ENCODE measurements at regions not wholly inside any gene's neighbourhood (a gene's known extent, or its start where the extent isn't known, plus 50 kb on each side); places are given as distances from the start of the nearest gene placed in this dataset.

GRCh38 chr1:22320587-22321344 is 130.9 kb upstream of the ZBTB40 start:
- no TSS peak for BruUV-seq (replicated peaks)
- H4K20me1 ChIP-seq (ENCODE audit: insufficient read depth, low read length), result no peaks in the 10 kb centered on the region; the same call in 1 of the 2 replicates
- peaks cover 2 to 47% of the 10 kb centered on the region in 2 experiments; a peak in 3 of 5 replicates for H3K27me3 ChIP-seq (ENCODE audit: control insufficient read depth in 1 of 2, insufficient read depth in 2 of 2, low read length in 2 of 2)
- 13% methylated on average over 6 of the region's 9 CpGs for WGBS (ENCODE audit: low lambda C conversion rate)
- no peak overlapping the region for H3K9ac ChIP-seq (ENCODE audit: insufficient read depth, low read depth, low read length)
- ChIA-PET CTCF (ENCODE audit: low intra/inter-chr PET ratio, low total read pairs) (no interaction called here), POLR2A (no interaction called here)
- TF ChIP-seq MTF2 (CRISPR knock-in tag; IDR thresholded peaks at IDR 0.05; ENCODE audit: borderline replicate concordance) (no peak), TP53 (CRISPR knock-in tag; conservative IDR thresholded peaks at IDR 0.05) (no peak)
- H3K4me1 ChIP-seq (ENCODE audit: insufficient read depth, low read length), result no peaks in the 10 kb centered on the region
- H3K4me3 ChIP-seq (replicated peaks in 1 of 3; ENCODE audit: insufficient read depth in 1 of 3, low read depth in 2 of 3, low read length in 3 of 3), result no peak overlapping the region
- DNase-seq (ENCODE audit: low spot score) (no peak), FAIRE-seq (no peak), ATAC-seq (no peak)
- no peak overlapping the region for H3K4me2 ChIP-seq (ENCODE audit: low read depth, low read length)
- no peak overlapping the region for H2AFZ ChIP-seq (ENCODE audit: low read length)
- H3K79me2 ChIP-seq (ENCODE audit: insufficient read depth, low read length), result no peaks in the 10 kb centered on the region
- H3K27ac ChIP-seq (ENCODE audit: extremely low read length, insufficient read depth, low read length), result no peak overlapping the region
- no peaks in the 10 kb centered on the region for H3K9me3 ChIP-seq (ENCODE audit: low read length)
- H3K36me3 ChIP-seq (replicated peaks in 1 of 2; ENCODE audit: control insufficient read depth in 1 of 2, insufficient read depth in 2 of 2, low read length in 2 of 2), result no peaks in the 10 kb centered on the region
- in situ Hi-C loops (cut with HindIII; ENCODE audit: extremely low pct_ligation_motif_present, low pct_unique_long_range_greater_than_20kb) (no loop called here), intact Hi-C loops (cut with micrococcal nuclease; ENCODE audit: unreplicated experiment) (no loop called here)

DNA sequence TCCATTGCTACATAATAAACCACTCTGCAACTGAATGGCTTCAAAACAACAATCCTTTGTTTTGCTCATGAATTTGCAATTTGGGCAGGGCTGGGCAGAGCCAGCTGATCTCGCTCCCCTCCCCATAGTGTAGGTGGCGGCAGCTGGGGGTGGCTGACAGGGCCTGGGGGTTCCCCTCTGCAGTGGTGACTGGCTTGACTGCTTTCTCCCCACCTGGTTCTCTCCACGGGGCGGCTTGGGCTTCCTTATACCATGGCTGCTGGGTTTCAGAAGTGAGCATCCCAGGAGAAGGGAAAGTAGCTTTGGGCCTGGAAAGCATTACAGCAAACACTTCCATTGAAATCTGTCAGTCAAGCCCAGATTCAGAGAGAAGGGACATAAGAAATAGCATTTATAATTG is 129.7 kb upstream of the ZBTB40 start:
- no peaks in the 10 kb centered on the region; the same call in 1 of the 2 replicates for H4K20me1 ChIP-seq (ENCODE audit: insufficient read depth, low read length)
- 60% methylated on average over 3 of the region's 4 CpGs for WGBS (ENCODE audit: low lambda C conversion rate)
- no TSS peak for BruUV-seq (replicated peaks)
- no peaks in the 10 kb centered on the region for H3K36me3 ChIP-seq (replicated peaks in 1 of 2; ENCODE audit: control insufficient read depth in 1 of 2, insufficient read depth in 2 of 2, low read length in 2 of 2)
- no peak overlapping the region for H3K4me3 ChIP-seq (replicated peaks in 1 of 3; ENCODE audit: insufficient read depth in 1 of 3, low read depth in 2 of 3, low read length in 3 of 3)
- no peak overlapping the region for H3K9ac ChIP-seq (ENCODE audit: insufficient read depth, low read depth, low read length)
- no peak overlapping the region for H3K4me2 ChIP-seq (ENCODE audit: low read depth, low read length)
- in situ Hi-C loops (cut with HindIII; ENCODE audit: extremely low pct_ligation_motif_present, low pct_unique_long_range_greater_than_20kb), result no loop called here
- intact Hi-C loops (cut with micrococcal nuclease; ENCODE audit: unreplicated experiment), result no loop called here
- no peak for ATAC-seq
- H3K9me3 ChIP-seq (ENCODE audit: low read length), result no peaks in the 10 kb centered on the region
- no peak for FAIRE-seq
- no peak overlapping the region for H3K27ac ChIP-seq (ENCODE audit: extremely low read length, insufficient read depth, low read length)
- H3K79me2 ChIP-seq (ENCODE audit: insufficient read depth, low read length), result no peaks in the 10 kb centered on the region
- no peaks in the 10 kb centered on the region for H3K4me1 ChIP-seq (ENCODE audit: insufficient read depth, low read length)
- TF ChIP-seq ZNF605 (CRISPR knock-in tag; IDR thresholded peaks at IDR 0.05) (no peak), RORA (CRISPR knock-in tag; IDR thresholded peaks at IDR 0.05) (no peak), ZNF672 (CRISPR knock-in tag; IDR thresholded peaks at IDR 0.05) (no peak), PBX2 (CRISPR knock-in tag; IDR thresholded peaks at IDR 0.05) (no peak), NFRKB (IDR thresholded peaks at IDR 0.05) (no peak), ZNF225 (CRISPR knock-in tag; IDR thresholded peaks at IDR 0.05) (no peak), ZNF263 (CRISPR knock-in tag; IDR thresholded peaks at IDR 0.05) (no peak), SATB2 (CRISPR knock-in tag; IDR thresholded peaks at IDR 0.05) (no peak), BRF2 (CRISPR knock-in tag; IDR thresholded peaks at IDR 0.05) (no peak)
- TF ChIP-seq, protein P1, sequence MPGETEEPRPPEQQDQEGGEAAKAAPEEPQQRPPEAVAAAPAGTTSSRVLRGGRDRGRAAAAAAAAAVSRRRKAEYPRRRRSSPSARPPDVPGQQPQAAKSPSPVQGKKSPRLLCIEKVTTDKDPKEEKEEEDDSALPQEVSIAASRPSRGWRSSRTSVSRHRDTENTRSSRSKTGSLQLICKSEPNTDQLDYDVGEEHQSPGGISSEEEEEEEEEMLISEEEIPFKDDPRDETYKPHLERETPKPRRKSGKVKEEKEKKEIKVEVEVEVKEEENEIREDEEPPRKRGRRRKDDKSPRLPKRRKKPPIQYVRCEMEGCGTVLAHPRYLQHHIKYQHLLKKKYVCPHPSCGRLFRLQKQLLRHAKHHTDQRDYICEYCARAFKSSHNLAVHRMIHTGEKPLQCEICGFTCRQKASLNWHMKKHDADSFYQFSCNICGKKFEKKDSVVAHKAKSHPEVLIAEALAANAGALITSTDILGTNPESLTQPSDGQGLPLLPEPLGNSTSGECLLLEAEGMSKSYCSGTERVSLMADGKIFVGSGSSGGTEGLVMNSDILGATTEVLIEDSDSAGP (CRISPR knock-in tag; IDR thresholded peaks at IDR 0.05; ENCODE audit: borderline replicate concordance), result no peak
- CTCF ChIA-PET (ENCODE audit: low intra/inter-chr PET ratio, low total read pairs), result no interaction called here
- POLR2A ChIA-PET, result no interaction called here
- DNase-seq (ENCODE audit: low spot score), result no peak
- H3K27me3 ChIP-seq (ENCODE audit: control insufficient read depth in 1 of 2, insufficient read depth in 2 of 2, low read length in 2 of 2), result peaks cover 3 to 57% of the 10 kb centered on the region in 2 experiments; a peak in 3 of 5 replicates
- no peak overlapping the region for H2AFZ ChIP-seq (ENCODE audit: low read length)

All from HepG2 (cell line).